ENCODE measurements at regions not wholly inside any gene's neighbourhood (a gene's known extent, or its start where the extent isn't known, plus 50 kb on each side); places are given as distances from the start of the nearest gene placed in this dataset.

DNA sequence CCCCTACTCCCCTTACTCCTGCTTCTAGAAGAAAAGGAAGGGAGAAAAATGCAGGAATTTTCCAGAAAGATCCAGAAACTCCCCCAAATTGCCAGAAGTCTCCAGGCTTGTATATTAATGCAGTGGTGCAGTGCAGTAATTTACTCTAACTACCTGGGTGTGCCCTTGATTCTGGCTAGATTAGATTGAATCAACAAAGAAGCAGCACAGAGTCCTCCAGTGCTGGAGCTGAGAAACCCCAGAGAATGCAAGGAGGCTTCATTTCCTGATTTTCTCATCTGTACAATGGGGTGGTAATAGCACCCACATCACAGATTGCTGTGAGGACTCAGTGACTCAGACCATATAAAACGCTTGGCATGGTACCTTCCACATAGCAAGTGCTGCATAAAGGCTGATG, 247.3 kb upstream of the RPL38 start:
- no peak overlapping the region for H2AFZ ChIP-seq (ENCODE audit: low read length)
- H4K20me1 ChIP-seq (ENCODE audit: low read length): no peaks in the 10 kb centered on the region
- ATAC-seq (no peak), DNase-seq (peak; percentile 21)
- POLR2A ChIA-PET (ENCODE audit: unreplicated experiment): no interaction called here
- H3K27me3 ChIP-seq (ENCODE audit: low read length): peaks cover 26% of the 10 kb centered on the region
- no peaks in the 10 kb centered on the region for H3K36me3 ChIP-seq (ENCODE audit: low read depth, low read length)
- no TSS peak for BruUV-seq (replicated peaks)
- H3K9me2 ChIP-seq (replicated peaks; ENCODE audit: low read length): no peaks in the 10 kb centered on the region
- no peaks in the 10 kb centered on the region for H3K79me2 ChIP-seq (ENCODE audit: low read length)
- H3K9me3 ChIP-seq (ENCODE audit: low read length): no peaks in the 10 kb centered on the region
- TF ChIP-seq EZH2 (IDR thresholded peaks at IDR 0.05; ENCODE audit: low read length, unreplicated experiment) (no peak), EZH2phosphoT487 (IDR thresholded peaks at IDR 0.05; ENCODE audit: borderline replicate concordance, low read length) (no peak), CTCF (conservative IDR thresholded peaks at IDR 0.05; ENCODE audit: low read depth, low read length) (no peak)
- no peak overlapping the region for H3K9ac ChIP-seq (ENCODE audit: low read length)
- H3K4me3 ChIP-seq (ENCODE audit: low read length): no peak overlapping the region
- no peaks in the 10 kb centered on the region for H3F3A ChIP-seq (ENCODE audit: low read length, unreplicated experiment)
- no peak overlapping the region for H3K27ac ChIP-seq (ENCODE audit: low read length)
- H3K4me1 ChIP-seq (ENCODE audit: insufficient read depth, low read length): no peaks in the 10 kb centered on the region
- intact Hi-C loops (cut with micrococcal nuclease): no loop called here
- H3K4me2 ChIP-seq (ENCODE audit: low read length): no peak overlapping the region
- CTCF ChIA-PET: no interaction called here

DNA sequence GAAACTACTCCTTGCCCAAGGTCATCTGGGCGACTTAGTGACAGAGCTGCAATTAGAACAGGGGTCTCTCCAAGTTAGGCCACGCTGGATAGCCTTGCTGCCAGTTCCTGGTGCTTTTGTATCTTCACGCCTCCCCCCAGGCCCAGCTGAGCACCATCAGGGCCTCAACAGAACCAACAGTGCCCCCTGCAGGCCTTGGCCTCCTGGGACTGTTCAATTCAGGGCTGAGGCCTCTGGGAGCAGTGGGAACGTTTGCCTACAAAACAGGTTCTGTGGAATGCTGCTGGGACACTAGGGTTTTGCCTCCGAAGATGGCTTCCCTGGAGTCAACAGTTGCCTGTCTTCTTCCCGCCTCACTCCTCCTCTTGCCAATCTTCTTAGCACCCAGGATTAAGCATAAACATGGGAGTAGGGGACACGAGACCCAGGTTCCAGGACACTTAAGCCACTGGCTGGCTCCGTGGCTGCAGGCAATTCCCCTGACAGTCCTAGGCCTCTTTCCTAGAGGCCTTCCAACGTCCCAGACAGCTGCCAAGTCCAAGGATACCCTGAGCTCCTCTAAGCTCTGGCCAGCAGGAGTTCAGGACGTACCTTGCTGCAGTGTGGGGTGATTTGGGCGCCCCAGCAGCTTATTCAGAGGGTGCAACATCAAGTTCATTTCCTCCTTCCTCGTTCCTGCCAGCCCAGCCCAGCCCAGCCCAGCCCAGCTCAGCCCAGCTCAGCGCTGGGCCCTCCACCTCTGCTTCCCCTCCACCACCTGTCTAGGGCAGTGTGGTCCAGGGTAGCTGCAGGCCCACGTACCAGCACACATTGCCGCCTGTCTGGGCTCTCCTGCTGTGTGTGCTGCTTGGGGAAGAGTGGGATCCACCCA, 246.6 kb upstream of the RPL38 start:
- TF ChIP-seq EZH2 (IDR thresholded peaks at IDR 0.05; ENCODE audit: low read length, unreplicated experiment) (no peak), CTCF (conservative IDR thresholded peaks at IDR 0.05; ENCODE audit: low read depth, low read length) (peak; percentile 70)
- ATAC-seq: peak; percentile 35; the same call in 1 of the 2 replicates
- H4K20me1 ChIP-seq (ENCODE audit: low read length): no peaks in the 10 kb centered on the region
- no TSS peak for BruUV-seq (replicated peaks)
- H3K4me3 ChIP-seq (ENCODE audit: low read length): no peak overlapping the region
- no peaks in the 10 kb centered on the region for H3K4me1 ChIP-seq (ENCODE audit: insufficient read depth, low read length)
- POLR2A ChIA-PET (ENCODE audit: unreplicated experiment): no interaction called here
- no peak overlapping the region for H3K27ac ChIP-seq (ENCODE audit: low read length)
- DNase-seq: peak; percentile 66
- peaks cover 26% of the 10 kb centered on the region for H3K27me3 ChIP-seq (ENCODE audit: low read length)
- no peaks in the 10 kb centered on the region for H3K79me2 ChIP-seq (ENCODE audit: low read length)
- no peak overlapping the region for H3K9ac ChIP-seq (ENCODE audit: low read length)
- no peaks in the 10 kb centered on the region for H3K9me3 ChIP-seq (ENCODE audit: low read length)
- CTCF ChIA-PET: no interaction called here
- H3K36me3 ChIP-seq (ENCODE audit: low read depth, low read length): no peaks in the 10 kb centered on the region
- no peak overlapping the region for H3K4me2 ChIP-seq (ENCODE audit: low read length)
- H3K9me2 ChIP-seq (replicated peaks; ENCODE audit: low read length): no peaks in the 10 kb centered on the region
- H2AFZ ChIP-seq (ENCODE audit: low read length): 0 out of 2 replicates have a peak overlapping the region, but pooled peaks have one; percentile 47
- no peaks in the 10 kb centered on the region for H3F3A ChIP-seq (ENCODE audit: low read length, unreplicated experiment)
- intact Hi-C loops (cut with micrococcal nuclease): no loop called here

- Histone ChIP-seq H3K9me2 (replicated peaks; ENCODE audit: low read length) (no peaks in the 10 kb centered on the region), H2AFZ (ENCODE audit: low read length) (no peak overlapping the region), H3K4me3 (ENCODE audit: low read length) (no peak overlapping the region), H3K9ac (ENCODE audit: low read length) (no peak overlapping the region), H3K79me2 (ENCODE audit: low read length) (no peaks in the 10 kb centered on the region), H3K36me3 (ENCODE audit: low read depth, low read length) (no peaks in the 10 kb centered on the region), H3K4me2 (ENCODE audit: low read length) (no peak overlapping the region), H3K4me1 (ENCODE audit: insufficient read depth, low read length) (no peaks in the 10 kb centered on the region), H3K27ac (ENCODE audit: low read length) (no peak overlapping the region), H3K9me3 (ENCODE audit: low read length) (no peaks in the 10 kb centered on the region), H3K27me3 (ENCODE audit: low read length) (peaks cover 26% of the 10 kb centered on the region), H3F3A (ENCODE audit: low read length, unreplicated experiment) (no peaks in the 10 kb centered on the region), H4K20me1 (ENCODE audit: low read length) (no peaks in the 10 kb centered on the region)
- no peak for DNase-seq
- intact Hi-C loops (cut with micrococcal nuclease): no loop called here
- TF ChIP-seq EZH2phosphoT487 (IDR thresholded peaks at IDR 0.05; ENCODE audit: borderline replicate concordance, low read length) (no peak), EZH2 (IDR thresholded peaks at IDR 0.05; ENCODE audit: low read length, unreplicated experiment) (no peak), CTCF (conservative IDR thresholded peaks at IDR 0.05; ENCODE audit: low read depth, low read length) (no peak)
- BruUV-seq (replicated peaks): no TSS peak
- POLR2A ChIA-PET (ENCODE audit: unreplicated experiment): no interaction called here
- CTCF ChIA-PET: no interaction called here
- no peak for ATAC-seq
Measured at GRCh38 chr17:73957564-73957963, 245.9 kb upstream of the RPL38 start.

All from PC-3 (cell line).